CD8-positive, alpha-beta memory T cell (primary cell): ENCODE measurements at regions not wholly inside any gene's neighbourhood (a gene's known extent, or its start where the extent isn't known, plus 50 kb on each side); places are given as distances from the start of the nearest gene placed in this dataset.

Experiments
- CTCF ChIA-PET: fragments of 350-600 bp; sonication (Branson Sonifier 250); formaldehyde crosslinking; loops from one replicate; lab custom pipeline; 2021; ENCODE audit warnings: antibody characterized with exemption; lab: Charles Lee
- POLR2A ChIA-PET: fragments of 350-600 bp; sonication (Branson Sonifier 250); formaldehyde crosslinking; loops from one replicate; lab custom pipeline; 2021; ENCODE audit warnings: antibody characterized with exemption; lab: Charles Lee
- DNase-seq, 5 donors: peaks; one replicate each; pipeline versions ENCODE4 v3.0.0 to v3.0.0-alpha.2; 2020 to 2022; ENCODE audit warnings: mixed read lengths in 1 of 5
- H3K27ac ChIP-seq: one replicate; pipeline ENCODE4 v1.7.0; 2013; ENCODE audit warnings: low read depth, mild to moderate bottlenecking, low read length, moderate library complexity
- H3K27me3 ChIP-seq: 2 replicates; pipeline ENCODE4 v1.7.0; 2013; ENCODE audit warnings: low read length, mild to moderate bottlenecking; ENCODE audit not compliant: insufficient read depth, poor library complexity, severe bottlenecking
- H3K36me3 ChIP-seq: 2 replicates; pipeline ENCODE4 v1.7.0; 2013; ENCODE audit warnings: mild to moderate bottlenecking, low read length, moderate library complexity; ENCODE audit not compliant: insufficient read depth
- H3K4me1 ChIP-seq: 2 replicates; pipeline ENCODE4 v1.7.0; 2013; ENCODE audit warnings: mild to moderate bottlenecking, low read length, moderate library complexity; ENCODE audit not compliant: insufficient read depth
- H3K4me3 ChIP-seq: 2 replicates; pipeline ENCODE4 v1.7.0; 2013; ENCODE audit warnings: mild to moderate bottlenecking, low read length
- H3K9me3 ChIP-seq: 2 replicates; pipeline ENCODE4 v1.7.0; 2013; ENCODE audit warnings: mild to moderate bottlenecking, low read length
- H3K27ac Mint-ChIP-seq, 8 donors: one replicate each; pipeline ENCODE4 v1.8.0; 2020 to 2021; ENCODE audit warnings: mixed read lengths in 8 of 8, mild to moderate bottlenecking in 6 of 8, inconsistent platforms in 3 of 8, moderate library complexity in 3 of 8
- H3K27me3 Mint-ChIP-seq, 2 donors: one replicate each; pipeline ENCODE4 v1.8.0; 2020 to 2021; ENCODE audit warnings: mixed read lengths in 2 of 2, mild to moderate bottlenecking in 1 of 2, moderate library complexity in 1 of 2
- H3K36me3 Mint-ChIP-seq, 3 donors: one replicate each; pipeline ENCODE4 v1.8.0; 2020 to 2021; ENCODE audit warnings: mixed read lengths in 3 of 3, inconsistent platforms in 1 of 3, mild to moderate bottlenecking in 1 of 3
- H3K4me1 Mint-ChIP-seq, 3 donors: one replicate each; pipeline ENCODE4 v1.8.0; 2020 to 2021; ENCODE audit warnings: mixed read lengths in 3 of 3, inconsistent platforms in 1 of 3, mild to moderate bottlenecking in 1 of 3
- H3K4me3 Mint-ChIP-seq, 7 donors: one replicate each; pipeline ENCODE4 v1.8.0; 2020 to 2021; ENCODE audit warnings: mixed read lengths in 7 of 7, mild to moderate bottlenecking in 6 of 7, moderate library complexity in 4 of 7, inconsistent platforms in 2 of 7
- H3K9me3 Mint-ChIP-seq, 5 donors: one replicate each; pipeline ENCODE4 v1.8.0; 2020 to 2022; ENCODE audit warnings: mixed read lengths in 5 of 5, mild to moderate bottlenecking in 3 of 5, moderate library complexity in 2 of 5, inconsistent platforms in 1 of 5

- H3K27ac Mint-ChIP-seq, result no peak overlapping the region
- H3K9me3 Mint-ChIP-seq, result no peaks in the 10 kb centered on the region
- H3K4me1 Mint-ChIP-seq, result peaks cover 4 to 22% (median 16%) of the 10 kb centered on the region in 3 donors
- Histone ChIP-seq H3K4me3 (no peak overlapping the region), H3K27me3 (no peaks in the 10 kb centered on the region), H3K27ac (no peak overlapping the region), H3K36me3 (no peaks in the 10 kb centered on the region), H3K4me1 (peaks cover 9% of the 10 kb centered on the region), H3K9me3 (no peaks in the 10 kb centered on the region)
- H3K36me3 Mint-ChIP-seq, result no peaks in the 10 kb centered on the region
- H3K27me3 Mint-ChIP-seq, result peaks cover 2 to 10% of the 10 kb centered on the region in 2 donors
- CTCF ChIA-PET, result no interaction called here
- DNase-seq, result no peak
- H3K4me3 Mint-ChIP-seq, result no peak overlapping the region
- POLR2A ChIA-PET, result no interaction called here
Observed at GRCh38 chr13:50608370-50608769, 235.1 kb downstream of the DLEU7 start.

- no peak overlapping the region for H3K27ac ChIP-seq
- no peaks in the 10 kb centered on the region for H3K36me3 Mint-ChIP-seq
- DNase-seq, result no peak
- CTCF ChIA-PET, result no interaction called here
- H3K9me3 Mint-ChIP-seq, result no peaks in the 10 kb centered on the region
- H3K4me1 Mint-ChIP-seq, result peaks cover 4 to 22% (median 16%) of the 10 kb centered on the region in 3 donors
- H3K36me3 ChIP-seq, result no peaks in the 10 kb centered on the region
- peaks cover 2 to 12% of the 10 kb centered on the region in 2 donors for H3K27me3 Mint-ChIP-seq
- POLR2A ChIA-PET, result no interaction called here
- H3K4me1 ChIP-seq, result peaks cover 9% of the 10 kb centered on the region
- H3K4me3 Mint-ChIP-seq, result no peak overlapping the region
- no peak overlapping the region for H3K4me3 ChIP-seq
- H3K9me3 ChIP-seq, result no peaks in the 10 kb centered on the region
- no peaks in the 10 kb centered on the region for H3K27me3 ChIP-seq
- H3K27ac Mint-ChIP-seq, result peak overlapping the region in 1 of 8 donors; percentile 2
Observed at GRCh38 chr13:50609011-50609410, 234.5 kb downstream of the DLEU7 start.

- DNase-seq, result no peak
- Mint-ChIP-seq H3K4me3 (no peak overlapping the region), H3K4me1 (peaks cover 4 to 22% (median 16%) of the 10 kb centered on the region in 3 donors), H3K27ac (no peak overlapping the region), H3K36me3 (no peaks in the 10 kb centered on the region), H3K9me3 (no peaks in the 10 kb centered on the region), H3K27me3 (peaks cover 2 to 13% of the 10 kb centered on the region in 2 donors)
- Histone ChIP-seq H3K4me1 (peaks cover 9% of the 10 kb centered on the region), H3K27me3 (no peaks in the 10 kb centered on the region), H3K9me3 (no peaks in the 10 kb centered on the region), H3K27ac (no peak overlapping the region), H3K4me3 (no peak overlapping the region), H3K36me3 (no peaks in the 10 kb centered on the region)
- POLR2A ChIA-PET, result no interaction called here
- CTCF ChIA-PET, result no interaction called here
Observed at GRCh38 chr13:50610238-50610637, 233.3 kb downstream of the DLEU7 start.

GRCh38 chr13:50611117-50611781 is 232.2 kb downstream of the DLEU7 start:
- POLR2A ChIA-PET, result no interaction called here

GRCh38 chr13:50612717-50613116 is 230.8 kb downstream of the DLEU7 start:
- ChIA-PET CTCF (interaction anchor here (1.7 kb wide), 1 partner anchor 299 kb away, joined by 4 read pairs; no protein-coding TSS in a partner anchor), POLR2A (no interaction called here)
- no peaks in the 10 kb centered on the region for H3K9me3 ChIP-seq

More at GRCh38 chr13:50611117-50611781, 232.2 kb downstream of the DLEU7 start:
- Mint-ChIP-seq H3K27ac (no peak overlapping the region), H3K27me3 (peaks cover 2 to 13% of the 10 kb centered on the region in 2 donors), H3K36me3 (no peaks in the 10 kb centered on the region), H3K4me3 (peak overlapping the region in 2 of 7 donors; percentile 6 to 19), H3K9me3 (no peaks in the 10 kb centered on the region), H3K4me1 (peaks cover 4 to 22% (median 16%) of the 10 kb centered on the region in 3 donors)
- Histone ChIP-seq H3K9me3 (no peaks in the 10 kb centered on the region), H3K27ac (no peak overlapping the region), H3K4me3 (no peak overlapping the region), H3K27me3 (no peaks in the 10 kb centered on the region), H3K36me3 (no peaks in the 10 kb centered on the region), H3K4me1 (peaks cover 9% of the 10 kb centered on the region)
- DNase-seq, result peak in 2 of 5 donors; percentile 16 to 46
- CTCF ChIA-PET, result no interaction called here

GRCh38 chr13:50613356-50613831 is 230.1 kb downstream of the DLEU7 start:
- no peaks in the 10 kb centered on the region for H3K36me3 ChIP-seq
- H3K4me1 ChIP-seq, result peaks cover 9% of the 10 kb centered on the region
- H3K4me3 ChIP-seq, result no peak overlapping the region
- H3K27ac Mint-ChIP-seq, result no peak overlapping the region
- no peaks in the 10 kb centered on the region for H3K9me3 Mint-ChIP-seq
- ChIA-PET CTCF (interaction anchor here (1.7 kb wide), 1 partner anchor 298 kb away, joined by 4 read pairs; no protein-coding TSS in a partner anchor), POLR2A (no interaction called here)
- H3K4me1 Mint-ChIP-seq, result peaks cover 4 to 23% (median 22%) of the 10 kb centered on the region in 3 donors
- peaks cover 0 to 13% of the 10 kb centered on the region in 2 donors for H3K27me3 Mint-ChIP-seq
- no peak overlapping the region for H3K27ac ChIP-seq
- H3K36me3 Mint-ChIP-seq, result no peaks in the 10 kb centered on the region
- H3K4me3 Mint-ChIP-seq, result no peak overlapping the region
- no peaks in the 10 kb centered on the region for H3K9me3 ChIP-seq
- no peak for DNase-seq
- H3K27me3 ChIP-seq, result no peaks in the 10 kb centered on the region

More at GRCh38 chr13:50612717-50613116, 230.8 kb downstream of the DLEU7 start:
- Mint-ChIP-seq H3K4me3 (no peak overlapping the region), H3K27me3 (peaks cover 0 to 13% of the 10 kb centered on the region in 2 donors), H3K4me1 (peaks cover 4 to 23% (median 22%) of the 10 kb centered on the region in 3 donors), H3K27ac (no peak overlapping the region), H3K36me3 (no peaks in the 10 kb centered on the region), H3K9me3 (no peaks in the 10 kb centered on the region)
- no peak for DNase-seq
- peaks cover 9% of the 10 kb centered on the region for H3K4me1 ChIP-seq
- H3K36me3 ChIP-seq, result no peaks in the 10 kb centered on the region
- no peaks in the 10 kb centered on the region for H3K27me3 ChIP-seq
- no peak overlapping the region for H3K4me3 ChIP-seq
- H3K27ac ChIP-seq, result no peak overlapping the region

GRCh38 chr13:50615234-50615633 is 228.3 kb downstream of the DLEU7 start:
- CTCF ChIA-PET, result no interaction called here
- no peak overlapping the region for H3K27ac ChIP-seq
- POLR2A ChIA-PET, result no interaction called here
- H3K4me3 Mint-ChIP-seq, result no peak overlapping the region
- H3K27me3 ChIP-seq, result no peaks in the 10 kb centered on the region
- peak overlapping the region in 2 of 8 donors; percentile 35 to 61 for H3K27ac Mint-ChIP-seq
- no peaks in the 10 kb centered on the region for H3K9me3 Mint-ChIP-seq
- no peaks in the 10 kb centered on the region for H3K36me3 Mint-ChIP-seq
- H3K27me3 Mint-ChIP-seq, result peaks cover 0 to 3% of the 10 kb centered on the region in 2 donors
- H3K4me1 ChIP-seq, result peaks cover 9% of the 10 kb centered on the region
- H3K9me3 ChIP-seq, result no peaks in the 10 kb centered on the region
- H3K4me1 Mint-ChIP-seq, result peaks cover 4 to 19% (median 19%) of the 10 kb centered on the region in 3 donors
- no peak overlapping the region for H3K4me3 ChIP-seq
- DNase-seq, result no peak
- H3K36me3 ChIP-seq, result no peaks in the 10 kb centered on the region

GRCh38 chr13:50616101-50616500 is 227.4 kb downstream of the DLEU7 start:
- Histone ChIP-seq H3K27ac (no peak overlapping the region), H3K9me3 (no peaks in the 10 kb centered on the region), H3K36me3 (no peaks in the 10 kb centered on the region), H3K27me3 (no peaks in the 10 kb centered on the region), H3K4me1 (peaks cover 4% of the 10 kb centered on the region), H3K4me3 (no peak overlapping the region)
- Mint-ChIP-seq H3K9me3 (no peaks in the 10 kb centered on the region), H3K27me3 (peaks cover 0 to 3% of the 10 kb centered on the region in 2 donors), H3K4me3 (no peak overlapping the region), H3K4me1 (peaks cover 2 to 15% (median 13%) of the 10 kb centered on the region in 3 donors), H3K27ac (no peak overlapping the region), H3K36me3 (no peaks in the 10 kb centered on the region)
- no peak for DNase-seq
- POLR2A ChIA-PET, result no interaction called here
- CTCF ChIA-PET, result no interaction called here
